Panc1 (cell line): ENCODE measurements at regions not wholly inside any gene's neighbourhood (a gene's known extent, or its start where the extent isn't known, plus 50 kb on each side); places are given as distances from the start of the nearest gene placed in this dataset.

Source experiments
- CTCF ChIP-seq: fragments of 450-650 bp; IDR thresholded peaks from 2 replicates; pipeline ENCODE4 v1.5.1; 2017; ENCODE audit warnings: mild to moderate bottlenecking
- POLR2AphosphoS5 ChIP-seq: IDR thresholded peaks from 2 replicates; pipeline ENCODE4 v1.6.1; 2012; ENCODE audit warnings: mild to moderate bottlenecking, low read depth, low read length, moderate library complexity
- SIN3A ChIP-seq: IDR thresholded peaks from 2 replicates; pipeline ENCODE4 v1.6.1; 2012; ENCODE audit warnings: low read depth, mild to moderate bottlenecking, low read length, moderate library complexity, borderline replicate concordance; ENCODE audit not compliant: insufficient read depth
- TCF7L2 ChIP-seq: IDR thresholded peaks from 2 replicates; pipeline ENCODE4 v1.6.1; 2011; ENCODE audit warnings: mild to moderate bottlenecking, low read depth, low read length, inconsistent platforms

- TF ChIP-seq CTCF, result no peak
- TF ChIP-seq SIN3A, result no peak
- TF ChIP-seq TCF7L2, result no peak
- TF ChIP-seq POLR2AphosphoS5, result no peak
Observed at GRCh38 chr15:58360421-58361090, 71.2 kb upstream of the LIPC start.
